PC-9 (cell line): ENCODE measurements at regions not wholly inside any gene's neighbourhood (a gene's known extent, or its start where the extent isn't known, plus 50 kb on each side); places are given as distances from the start of the nearest gene placed in this dataset.

Source experiments
- BruUV-seq: library from RNA; stranded (reverse); fragments of 400-500 nt; replicated peaks from 2 replicates; lab custom pipeline; 2021; lab: Mats Ljungman, UMichigan
- CTCF ChIA-PET: fragments of 300-600 bp; sonication (Branson Sonifier 250); formaldehyde crosslinking; loops from one replicate; lab custom pipeline; 2022; ENCODE audit warnings: antibody characterized with exemption; lab: Charles Lee
- POLR2A ChIA-PET: fragments of 300-600 bp; sonication (Branson Sonifier 250); formaldehyde crosslinking; loops from one replicate; lab custom pipeline; 2022; ENCODE audit warnings: antibody characterized with exemption; ENCODE audit not compliant: unreplicated experiment; lab: Charles Lee
- DNase-seq, 2 experiments: peaks; one replicate each; pipeline versions ENCODE4 v3.0.0 to v3.0.0-alpha.2; 2015 to 2022; ENCODE audit warnings: mixed read lengths in 1 of 2
- H2AFZ ChIP-seq: fragments of 200-600 bp; sonication (generic); 2 replicates; pipeline ENCODE4 v1.8.1; 2017; ENCODE audit warnings: antibody characterized with exemption
- H3F3A ChIP-seq: fragments of 200-600 bp; sonication (generic); 2 replicates; pipeline ENCODE4 v1.8.1; 2017; ENCODE audit warnings: antibody characterized with exemption, mild to moderate bottlenecking, low read depth; ENCODE audit not compliant: insufficient read depth
- H3K27ac ChIP-seq: fragments of 200-600 bp; sonication (generic); 2 replicates; pipeline ENCODE4 v1.6.1; 2016; ENCODE audit warnings: mixed run types
- H3K27me3 ChIP-seq: fragments of 200-600 bp; sonication (generic); 2 replicates; pipeline ENCODE4 v1.6.1; 2016; ENCODE audit warnings: low read depth, mixed run types; ENCODE audit not compliant: insufficient read depth
- H3K36me3 ChIP-seq: fragments of 200-600 bp; sonication (generic); 2 replicates; pipeline ENCODE4 v1.6.1; 2016; ENCODE audit warnings: low read depth, mixed run types
- H3K4me1 ChIP-seq: fragments of 200-600 bp; sonication (generic); replicated peaks from 2 replicates; pipeline ENCODE4 v1.6.1; 2016; ENCODE audit warnings: mixed run types; ENCODE audit not compliant: insufficient read depth
- H3K4me2 ChIP-seq: fragments of 200-600 bp; sonication (generic); 2 replicates; pipeline ENCODE4 v1.6.1; 2017; ENCODE audit warnings: mixed run types
- H3K4me3 ChIP-seq: fragments of 200-600 bp; sonication (generic); 2 replicates; pipeline ENCODE4 v1.6.1; 2016; ENCODE audit warnings: mixed run types
- H3K79me2 ChIP-seq: fragments of 200-600 bp; sonication (generic); 2 replicates; pipeline ENCODE4 v1.6.1; 2017; ENCODE audit warnings: low read depth, mixed run types
- H3K9me2 ChIP-seq: fragments of 200-600 bp; sonication (generic); 2 replicates; pipeline ENCODE4 v1.8.1; 2017; ENCODE audit warnings: mild to moderate bottlenecking; ENCODE audit not compliant: insufficient read depth
- H3K9me3 ChIP-seq: fragments of 200-600 bp; sonication (generic); 2 replicates; pipeline ENCODE4 v1.8.1; 2016; ENCODE audit warnings: low read depth; ENCODE audit not compliant: insufficient read depth
- H4K20me1 ChIP-seq: fragments of 200-600 bp; sonication (generic); 2 replicates; pipeline ENCODE4 v1.8.1; 2017; ENCODE audit not compliant: insufficient read depth
- CTCF ChIP-seq: fragments of 200-600 bp; sonication (generic); conservative IDR thresholded peaks from 2 replicates; pipeline ENCODE4 v1.6.1; 2017; ENCODE audit warnings: mixed run types, antibody characterized with exemption, mild to moderate bottlenecking, moderate library complexity
- EZH2 ChIP-seq: fragments of 200-600 bp; sonication (generic); IDR thresholded peaks from 2 replicates; pipeline ENCODE4 v1.8.0; 2017; ENCODE audit warnings: antibody characterized with exemption, low read depth
- intact Hi-C: fragments of 100-400 bp; cut with micrococcal nuclease; formaldehyde crosslinking; loops from one replicate; pipeline ENCODE4 v1.10.0; 2022; ENCODE audit not compliant: unreplicated experiment

GRCh38 chr15:80315289-80315987, 63.4 kb upstream of the CTXND1 start:
- Histone ChIP-seq H3K79me2 (no peaks in the 10 kb centered on the region), H3K9me3 (no peaks in the 10 kb centered on the region), H3K36me3 (no peaks in the 10 kb centered on the region), H3K27me3 (no peaks in the 10 kb centered on the region), H3K4me3 (no peak overlapping the region), H3K4me2 (no peak overlapping the region), H3K27ac (no peak overlapping the region), H2AFZ (no peak overlapping the region), H3K9me2 (no peaks in the 10 kb centered on the region), H3F3A (no peaks in the 10 kb centered on the region), H4K20me1 (no peaks in the 10 kb centered on the region), H3K4me1 (no peaks in the 10 kb centered on the region)
- POLR2A ChIA-PET: no interaction called here
- intact Hi-C loops: no loop called here
- no TSS peak for BruUV-seq
- TF ChIP-seq EZH2 (no peak), CTCF (no peak)
- DNase-seq: no peak
- CTCF ChIA-PET: no interaction called here

- DNase-seq: no peak
- Histone ChIP-seq H3K4me1 (no peaks in the 10 kb centered on the region), H3K79me2 (no peaks in the 10 kb centered on the region), H3K27ac (no peak overlapping the region), H3K9me3 (no peaks in the 10 kb centered on the region), H3K4me3 (no peak overlapping the region), H3F3A (no peaks in the 10 kb centered on the region), H3K9me2 (no peaks in the 10 kb centered on the region), H3K27me3 (no peaks in the 10 kb centered on the region), H4K20me1 (no peaks in the 10 kb centered on the region), H3K4me2 (no peak overlapping the region), H2AFZ (no peak overlapping the region), H3K36me3 (no peaks in the 10 kb centered on the region)
- TF ChIP-seq CTCF (no peak), EZH2 (no peak)
- intact Hi-C loops: no loop called here
- ChIA-PET POLR2A (no interaction called here), CTCF (no interaction called here)
- BruUV-seq: no TSS peak
Measured at GRCh38 chr15:80317389-80318182, 65.6 kb upstream of the CTXND1 start.

GRCh38 chr15:80321853-80322252, 69.8 kb upstream of the CTXND1 start:
- Histone ChIP-seq H3K27me3 (no peaks in the 10 kb centered on the region), H3K36me3 (no peaks in the 10 kb centered on the region), H3K27ac (no peak overlapping the region), H3K4me2 (no peak overlapping the region), H3K9me2 (no peaks in the 10 kb centered on the region), H3K79me2 (no peaks in the 10 kb centered on the region), H2AFZ (no peak overlapping the region), H3K9me3 (no peaks in the 10 kb centered on the region; the same call in 1 of the 2 replicates), H3K4me1 (no peaks in the 10 kb centered on the region), H3K4me3 (no peak overlapping the region), H4K20me1 (no peaks in the 10 kb centered on the region), H3F3A (no peaks in the 10 kb centered on the region)
- TF ChIP-seq EZH2 (no peak), CTCF (no peak)
- no TSS peak for BruUV-seq
- intact Hi-C loops: no loop called here
- ChIA-PET CTCF (no interaction called here), POLR2A (no interaction called here)
- DNase-seq: no peak
